Endothelial cell of umbilical vein (primary cell): ENCODE measurements at regions not wholly inside any gene's neighbourhood (a gene's known extent, or its start where the extent isn't known, plus 50 kb on each side); places are given as distances from the start of the nearest gene placed in this dataset.

ENCODE experiments used
- BruUV-seq: library from RNA; stranded (reverse); fragments of 400-500 nt; replicated peaks from 2 replicates; lab custom pipeline; 2021; lab: Mats Ljungman, UMichigan
- CTCF ChIA-PET: fragments of 300-600, 350-600 bp; sonication (Branson Sonifier 250); formaldehyde crosslinking; loops from one replicate; lab custom pipeline; 2021; ENCODE audit warnings: antibody characterized with exemption, inconsistent platforms; lab: Charles Lee
- POLR2A ChIA-PET: fragments of 300-600, 350-600 bp; sonication (Branson Sonifier 250); formaldehyde crosslinking; loops from one replicate; lab custom pipeline; 2021; ENCODE audit warnings: antibody characterized with exemption, inconsistent platforms; lab: Charles Lee
- DNase-seq: peaks from one replicate; pipeline ENCODE4 v3.0.0-alpha.2; 2011; ENCODE audit warnings: low read depth, low spot score
- FAIRE-seq: peaks from 2 replicates; lab custom pipeline; 2011; peaks lifted over from hg19 to GRCh38; lab: Jason Lieb, UNC
- H2AFZ ChIP-seq: 2 replicates; pipeline ENCODE4 v1.6.0; 2012; ENCODE audit warnings: low read depth, low read length, control low read depth, inconsistent platforms
- H3K27ac ChIP-seq: 2 replicates; pipeline ENCODE4 v1.5.1; 2011; ENCODE audit warnings: low read depth, mild to moderate bottlenecking, control low read depth, low read length, moderate library complexity; ENCODE audit not compliant: insufficient read depth
- H3K27me3 ChIP-seq, 2 experiments: 2 replicates each; pipeline versions ENCODE4 v1.6.0 to v1.6.1; 2011; ENCODE audit warnings: low read length in 2 of 2, mixed read lengths in 1 of 2; ENCODE audit not compliant: control insufficient read depth in 2 of 2, insufficient read depth in 2 of 2
- H3K36me3 ChIP-seq, 2 experiments: 2 replicates in 1 of 2; 3 replicates in 1 of 2; pipeline ENCODE4 v1.5.1; 2011; ENCODE audit warnings: low read length in 2 of 2, mild to moderate bottlenecking in 1 of 2, moderate library complexity in 1 of 2; ENCODE audit not compliant: control insufficient read depth in 2 of 2, insufficient read depth in 2 of 2; ENCODE audit errors: extremely low read depth in 1 of 2
- H3K4me1 ChIP-seq: 3 replicates; pipeline ENCODE4 v1.5.1; 2011; ENCODE audit warnings: mild to moderate bottlenecking, low read length; ENCODE audit not compliant: control insufficient read depth, insufficient read depth; ENCODE audit errors: extremely low read depth
- H3K4me2 ChIP-seq: 2 replicates; pipeline ENCODE4 v1.6.1; 2011; ENCODE audit warnings: low read length, control low read depth, mixed read lengths; ENCODE audit not compliant: insufficient read depth
- H3K4me3 ChIP-seq, 3 experiments: fragments of 200-600 bp in 1 of 3; sonication (generic), shearing (Covaris generic) in 1 of 3; replicated peaks in 1 of 3; 2 replicates each; pipeline ENCODE4 v1.5.1; 2011 to 2016; ENCODE audit warnings: control low read depth in 3 of 3, low read length in 3 of 3, mild to moderate bottlenecking in 2 of 3, inconsistent platforms in 1 of 3, low read depth in 1 of 3, moderate library complexity in 1 of 3; ENCODE audit not compliant: insufficient read depth in 1 of 3
- H3K79me2 ChIP-seq: 2 replicates; pipeline ENCODE4 v1.6.0; 2012; ENCODE audit warnings: low read length, inconsistent platforms; ENCODE audit not compliant: control insufficient read depth, insufficient read depth
- H3K9ac ChIP-seq: replicated peaks from 2 replicates; pipeline ENCODE3; 2011; ENCODE audit warnings: low read length, control low read depth; ENCODE audit not compliant: insufficient read depth; ENCODE audit errors: extremely low read depth
- H3K9me1 ChIP-seq: replicated peaks from 3 replicates; pipeline ENCODE4 v1.6.0; 2011; ENCODE audit warnings: mild to moderate bottlenecking, low read length; ENCODE audit not compliant: control insufficient read depth, insufficient read depth; ENCODE audit errors: extremely low read depth
- H3K9me3 ChIP-seq: replicated peaks from 2 replicates; pipeline ENCODE4 v1.5.1; 2012; ENCODE audit warnings: low read length, inconsistent platforms; ENCODE audit not compliant: control insufficient read depth, insufficient read depth
- H4K20me1 ChIP-seq: replicated peaks from 2 replicates; pipeline ENCODE3; 2011; ENCODE audit warnings: mild to moderate bottlenecking, low read length; ENCODE audit not compliant: control insufficient read depth, insufficient read depth; ENCODE audit errors: extremely low read depth
- CTCF ChIP-seq, 2 donors: IDR thresholded peaks; 1 replicate in 1 of 2; 2 replicates in 1 of 2; pipeline ENCODE4 v1.5.1; 2011; ENCODE audit warnings: low read length in 2 of 2, mild to moderate bottlenecking in 2 of 2, moderate library complexity in 2 of 2, control low read depth in 1 of 2, inconsistent platforms in 1 of 2, low read depth in 1 of 2; ENCODE audit not compliant: insufficient read depth in 1 of 2; ENCODE audit errors: extremely low read depth in 1 of 2
- EZH2 ChIP-seq: IDR thresholded peaks from 2 replicates; pipeline ENCODE4 v1.6.1; 2012; ENCODE audit warnings: borderline replicate concordance, low read depth, mild to moderate bottlenecking, moderate library complexity, low read length, inconsistent platforms; ENCODE audit not compliant: severe bottlenecking
- FOS ChIP-seq: IDR thresholded peaks from 2 replicates; pipeline ENCODE4 v1.6.1; 2011; ENCODE audit warnings: mild to moderate bottlenecking, low read length, moderate library complexity, borderline replicate concordance; ENCODE audit not compliant: insufficient read depth
- GATA2 ChIP-seq: IDR thresholded peaks from 2 replicates; pipeline ENCODE4 v1.7.0; 2011; ENCODE audit warnings: low read depth, mild to moderate bottlenecking, moderate library complexity, mixed read lengths, low read length; ENCODE audit not compliant: insufficient read length, insufficient read depth
- JUN ChIP-seq: IDR thresholded peaks from 2 replicates; pipeline ENCODE4 v1.6.1; 2011; ENCODE audit warnings: borderline replicate concordance, low read depth; ENCODE audit not compliant: insufficient read length, insufficient read depth
- MAX ChIP-seq: IDR thresholded peaks from 2 replicates; pipeline ENCODE4 v1.6.1; 2011; ENCODE audit not compliant: insufficient read depth, insufficient read length
- MYC ChIP-seq: IDR thresholded peaks from one replicate; pipeline ENCODE4 v1.6.1; 2011; ENCODE audit warnings: mild to moderate bottlenecking, low read depth, low read length
- POLR2A ChIP-seq: IDR thresholded peaks from 2 replicates; pipeline ENCODE4 v1.6.1; 2012; ENCODE audit warnings: low read depth, mild to moderate bottlenecking, control low read depth, low read length
- POLR2AphosphoS5 ChIP-seq: IDR thresholded peaks from 2 replicates; pipeline ENCODE4 v1.6.1; 2012; ENCODE audit warnings: low read depth, mild to moderate bottlenecking, control low read depth, low read length, moderate library complexity; ENCODE audit not compliant: insufficient read depth
- dilution Hi-C: fragments of 300-500 bp; cut with MboI; formaldehyde crosslinking; loops from one replicate; pipeline ENCODE4 v1.15.0; 2019; ENCODE audit warnings: low sequenced_read_pairs; ENCODE audit not compliant: extremely low pct_ligation_motif_present
- intact Hi-C: fragments of 100-400 bp; cut with micrococcal nuclease; formaldehyde crosslinking; loops from one replicate; pipeline ENCODE4 v1.10.0; 2022

DNA sequence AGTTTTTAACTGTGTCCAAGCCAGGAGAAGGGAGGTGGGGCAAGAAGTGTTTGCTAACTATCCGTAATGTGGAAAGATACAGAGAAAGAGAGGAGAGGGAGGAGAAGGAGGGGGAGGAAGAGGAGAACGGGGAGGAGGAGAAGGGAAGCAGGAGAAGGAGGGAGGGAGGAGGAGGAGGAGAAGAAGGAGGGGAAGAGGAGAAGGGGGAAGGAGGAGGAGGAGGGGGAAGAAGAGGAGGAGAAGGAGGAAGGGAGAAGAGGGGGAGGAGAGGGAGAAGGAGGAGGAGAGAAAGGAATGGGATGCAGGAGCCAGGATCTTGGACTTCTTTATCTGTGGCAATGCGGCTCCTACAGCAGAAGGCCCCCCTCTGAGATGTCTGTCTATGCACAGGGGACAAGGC, 510.3 kb upstream of the CCDC196 start:
- H3K27me3 ChIP-seq, result no peaks in the 10 kb centered on the region
- H3K79me2 ChIP-seq, result no peaks in the 10 kb centered on the region
- no peak overlapping the region for H3K4me3 ChIP-seq
- no peak overlapping the region for H3K27ac ChIP-seq
- no peak overlapping the region for H2AFZ ChIP-seq
- H3K9me3 ChIP-seq, result no peaks in the 10 kb centered on the region
- no peaks in the 10 kb centered on the region for H3K36me3 ChIP-seq
- BruUV-seq, result no TSS peak
- dilution Hi-C loops, result no loop called here
- no peak overlapping the region for H3K9ac ChIP-seq
- ChIA-PET CTCF (no interaction called here), POLR2A (no interaction called here)
- DNase-seq (no peak), FAIRE-seq (no peak)
- TF ChIP-seq MYC (no peak), MAX (no peak), GATA2 (no peak), CTCF (IDR thresholded peaks at IDR 0.05; ENCODE audit: extremely low read depth in 1 of 2, insufficient read depth in 1 of 2, low read depth in 1 of 2, low read length in 2 of 2) (no peak), POLR2AphosphoS5 (no peak), JUN (no peak), POLR2A (no peak), FOS (no peak), EZH2 (no peak)
- H3K4me2 ChIP-seq, result no peak overlapping the region
- intact Hi-C loops, result no loop called here
- no peaks in the 10 kb centered on the region for H3K4me1 ChIP-seq
- no peaks in the 10 kb centered on the region for H3K9me1 ChIP-seq
- no peaks in the 10 kb centered on the region for H4K20me1 ChIP-seq
